NCI-H2196 (cell line): ENCODE measurements at regions not wholly inside any gene's neighbourhood (a gene's known extent, or its start where the extent isn't known, plus 50 kb on each side); places are given as distances from the start of the nearest gene placed in this dataset.
"Not testable (repeated sequence)": the region's sequence is repeated elsewhere in the genome, so short reads cannot be mapped to it uniquely, and the experiment has no call there.

Experiments
- DNase-seq: peaks from one replicate; lab custom pipeline; 2025; ENCODE audit not compliant: unreplicated experiment; lab: John Stamatoyannopoulos, UW

DNA sequence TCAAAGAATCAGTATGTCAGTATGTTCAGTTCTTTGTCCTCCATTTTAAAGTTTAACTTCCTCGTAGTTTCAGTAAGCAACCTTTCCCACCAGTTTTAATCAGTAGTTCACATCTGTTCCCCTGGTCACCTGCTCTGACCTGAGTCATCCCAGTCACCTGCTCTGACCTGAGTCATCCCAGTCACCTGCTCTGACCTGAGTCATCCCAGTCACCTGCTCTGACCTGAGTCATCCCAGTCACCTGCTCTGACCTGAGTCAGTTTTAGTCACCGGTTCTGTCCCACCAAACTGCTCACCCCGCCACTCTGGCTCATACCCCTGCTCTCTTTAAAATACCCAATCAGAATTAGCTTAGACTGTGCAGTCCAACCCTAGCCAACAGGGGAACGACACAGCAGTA, 180.1 kb upstream of the CNTN6 start:
- not testable (repeated sequence) for DNase-seq

DNA sequence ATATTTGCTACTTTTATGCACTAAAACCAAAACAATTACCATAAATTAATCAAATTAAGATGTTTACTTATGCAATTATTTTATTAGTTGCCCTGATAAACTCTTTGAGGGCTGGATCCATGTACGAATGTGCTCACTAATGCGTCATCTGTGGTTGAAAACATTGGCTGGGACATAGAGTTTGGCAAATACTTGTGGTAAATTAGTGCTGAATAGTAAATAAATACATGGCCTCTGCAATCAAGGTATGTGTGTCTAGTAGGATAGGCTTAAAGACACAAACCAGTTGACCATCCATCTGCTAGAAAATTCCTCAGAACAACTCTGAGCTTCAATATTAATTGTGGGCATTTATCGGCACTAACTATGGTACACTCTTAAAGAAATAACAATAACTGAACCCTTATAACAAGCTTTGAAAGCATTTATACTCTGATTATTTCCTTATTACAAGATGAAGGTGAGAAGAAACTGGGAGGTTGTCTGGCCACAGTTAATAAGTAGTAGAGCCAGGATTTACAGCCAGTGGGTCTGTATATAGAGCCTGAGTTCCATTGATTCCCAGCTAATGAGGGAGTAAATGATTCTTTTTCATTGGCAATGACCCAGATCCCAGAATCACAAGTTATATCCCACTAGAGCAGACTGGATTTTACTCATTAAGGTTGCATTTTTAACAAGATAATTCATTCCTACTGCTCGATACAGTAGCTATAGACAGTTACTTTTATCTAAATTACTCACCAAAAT, 169.5 kb upstream of the CNTN6 start:
- no peak for DNase-seq

DNA sequence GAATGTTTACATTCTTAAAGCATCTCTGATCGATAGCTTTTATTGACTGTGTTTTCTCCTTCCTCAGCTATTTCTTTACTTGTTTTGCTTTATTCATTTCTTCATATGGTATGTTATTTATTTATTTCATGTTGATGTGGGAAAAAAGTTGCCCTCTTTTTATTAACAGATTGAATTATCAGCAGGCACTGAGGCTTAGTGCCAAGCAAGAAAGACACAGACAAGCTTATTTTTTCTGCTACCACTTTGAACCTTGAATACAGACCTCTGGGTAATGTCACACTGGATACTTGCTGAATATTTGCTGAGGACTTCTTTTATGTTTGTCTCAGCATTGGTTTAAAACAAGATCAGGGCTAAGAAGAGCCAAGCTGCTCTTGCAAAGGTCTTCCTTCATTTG, 162.0 kb upstream of the CNTN6 start:
- DNase-seq, result no peak

DNA sequence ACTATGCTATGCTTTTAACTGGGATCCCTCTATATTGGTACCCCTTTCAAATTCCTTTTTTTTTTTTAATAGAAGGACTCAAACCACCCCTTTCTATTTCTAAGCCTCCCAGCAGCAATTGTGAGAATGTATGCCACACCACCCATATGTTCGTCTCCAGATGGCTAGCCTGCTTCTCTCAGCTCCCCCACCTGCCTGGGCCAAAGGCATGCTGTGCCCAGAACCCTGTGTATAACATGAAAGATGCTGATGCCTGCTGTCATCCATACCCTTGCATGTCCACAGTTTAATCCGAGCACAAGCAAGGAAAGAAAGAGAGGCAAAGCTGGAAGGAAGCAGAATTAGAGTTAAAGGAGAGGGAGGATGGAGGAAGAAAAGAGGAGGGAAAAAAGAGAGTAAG, 159.5 kb upstream of the CNTN6 start:
- DNase-seq, result no peak

DNA sequence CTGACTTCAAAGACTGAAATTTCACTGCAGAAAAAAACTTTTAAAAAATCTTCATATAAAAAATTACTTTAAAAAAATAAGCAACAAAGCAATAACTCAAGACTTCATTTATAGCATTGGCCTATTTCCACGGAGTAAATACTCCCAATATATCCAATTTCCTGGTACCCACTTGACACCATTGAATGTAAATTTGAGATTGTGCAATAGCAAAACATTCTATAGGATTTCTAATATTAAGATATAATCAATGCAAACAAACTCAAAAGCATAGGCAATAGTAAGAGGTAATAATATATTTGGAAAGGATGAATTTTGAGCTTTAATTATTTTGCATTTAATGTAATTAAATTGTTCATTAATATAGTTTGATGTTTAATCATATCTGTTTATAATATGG, 148.0 kb upstream of the CNTN6 start:
- no peak for DNase-seq

DNA sequence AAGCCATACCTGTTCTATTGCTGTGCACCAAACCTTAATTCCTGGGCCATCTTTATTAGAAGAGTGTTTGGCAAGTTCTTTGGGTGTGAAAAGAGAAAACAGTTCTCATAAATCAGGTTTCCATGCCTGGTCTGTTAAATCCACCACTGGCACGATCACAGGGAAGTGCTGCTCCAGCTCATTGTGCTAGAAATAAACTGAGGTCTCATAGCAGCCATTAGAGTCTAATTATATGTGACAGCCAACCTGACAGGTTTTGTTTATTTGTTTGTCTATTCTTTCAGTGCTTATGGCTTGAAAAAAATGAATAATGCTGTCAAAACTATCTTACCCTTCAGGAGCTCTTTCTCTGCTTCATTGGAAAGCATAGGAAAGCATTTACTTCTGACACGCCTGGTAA, 147.1 kb upstream of the CNTN6 start:
- DNase-seq, result no peak

DNA sequence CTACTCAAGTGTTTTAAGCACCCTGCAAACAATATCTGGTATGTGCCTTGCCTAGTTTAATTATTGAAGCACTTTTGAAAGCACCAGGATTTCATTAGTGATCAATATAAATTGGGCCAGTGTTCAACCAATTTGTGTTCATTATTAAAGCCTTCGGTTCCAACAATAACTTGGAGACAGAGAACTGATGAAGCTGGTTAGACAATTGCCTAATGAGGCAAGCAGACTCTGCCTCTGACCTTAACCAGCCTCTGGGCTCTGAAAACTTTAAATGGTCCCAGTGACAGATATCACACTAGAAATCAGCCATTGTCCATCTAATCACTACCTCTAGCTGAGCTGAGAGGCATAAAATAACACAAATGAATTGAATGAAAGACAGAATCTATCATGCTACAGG, 139.9 kb upstream of the CNTN6 start:
- no peak for DNase-seq

DNA sequence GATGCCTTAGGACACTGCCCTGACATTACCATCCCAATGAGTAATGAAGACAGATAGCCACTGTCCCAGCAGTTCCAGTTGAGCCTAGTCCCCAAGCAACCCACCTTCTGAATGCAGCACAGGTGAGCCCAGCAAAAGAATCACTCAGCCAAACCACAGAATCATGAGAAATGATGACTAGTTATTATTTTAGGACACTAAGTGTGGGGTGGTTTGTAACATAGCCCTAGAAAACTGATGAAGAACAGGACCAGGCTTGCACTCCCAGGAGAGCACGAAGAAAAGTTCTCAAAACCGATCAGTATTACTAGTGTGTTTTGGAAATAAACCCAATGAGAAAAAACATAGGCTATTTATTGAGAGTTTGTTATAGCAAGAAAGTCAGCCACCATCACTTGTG, 129.6 kb upstream of the CNTN6 start:
- no peak for DNase-seq

DNA sequence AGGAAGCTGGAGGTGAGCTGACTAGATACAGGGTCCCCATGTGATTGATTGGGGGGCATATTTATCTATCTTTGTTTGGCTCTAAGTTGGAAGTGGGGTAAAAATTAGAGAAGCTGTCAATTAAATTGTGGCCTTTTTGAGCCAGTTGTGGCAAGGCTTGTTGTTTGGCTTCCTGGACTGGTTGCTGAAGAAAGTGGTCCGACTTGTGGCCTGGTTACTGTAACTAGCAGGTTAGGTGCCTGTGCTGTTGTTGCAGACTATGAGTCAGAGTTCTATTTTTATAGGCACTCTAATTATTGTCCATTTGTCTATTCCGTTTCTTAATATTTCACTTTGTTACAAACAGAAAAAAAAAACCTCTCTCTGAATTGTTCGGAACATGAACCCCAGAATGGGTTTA, 129.1 kb upstream of the CNTN6 start:
- no peak for DNase-seq

DNA sequence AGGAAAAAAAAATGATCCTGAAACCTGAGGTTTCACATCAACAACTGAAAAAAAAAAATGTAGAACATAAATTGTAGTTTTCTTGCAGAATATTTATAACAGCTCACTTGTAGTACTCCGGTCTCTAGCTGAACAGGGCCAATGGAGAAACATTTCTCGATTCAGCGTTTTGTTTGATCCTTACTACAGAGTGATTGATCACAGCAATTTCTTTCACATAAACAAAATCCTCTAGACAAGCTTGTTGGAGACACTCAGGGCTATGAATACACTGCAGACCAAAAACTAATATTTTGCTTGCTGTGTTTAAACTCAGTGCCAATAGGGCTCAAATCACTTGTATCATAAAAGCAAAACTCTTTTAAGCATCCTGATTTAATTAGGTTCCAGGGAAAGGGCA, 127.0 kb upstream of the CNTN6 start:
- DNase-seq, result no peak

DNA sequence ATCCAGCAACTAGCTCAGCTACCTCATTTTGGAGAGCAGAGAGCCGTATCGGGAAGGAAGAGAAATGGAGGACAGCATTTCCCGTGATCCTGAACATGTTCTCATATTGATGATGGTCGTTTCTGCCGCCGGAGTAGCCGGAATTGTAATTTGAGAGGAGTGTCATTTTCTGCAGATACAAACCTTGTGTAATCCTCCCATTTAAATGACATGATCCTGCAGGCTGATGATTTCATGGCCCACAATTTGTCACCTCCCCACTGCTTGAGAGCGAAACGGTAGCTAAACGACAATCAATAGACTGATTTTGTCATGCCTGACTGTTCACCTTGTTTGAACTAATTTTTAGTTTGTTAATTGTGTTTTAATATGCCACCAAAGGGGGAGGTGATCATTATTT, 126.5 kb upstream of the CNTN6 start:
- no peak for DNase-seq

DNA sequence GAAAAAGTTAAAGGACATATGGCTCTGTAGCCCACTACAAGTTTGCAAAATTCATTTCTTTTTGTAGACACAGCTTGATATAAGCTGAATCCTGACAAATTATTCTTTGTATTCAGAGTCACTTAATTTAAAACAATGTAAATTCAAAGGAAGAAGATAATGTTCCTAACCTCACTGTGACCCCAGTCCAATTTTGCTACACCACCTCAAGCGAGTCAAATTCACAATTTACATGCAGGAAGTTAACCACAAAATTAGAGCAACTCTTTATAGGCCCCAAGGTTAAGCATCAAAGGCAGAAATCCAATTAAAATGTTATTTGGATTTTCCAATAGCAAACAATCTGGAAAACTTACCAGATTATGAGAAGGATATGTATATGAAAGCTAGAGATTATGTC, 119.5 kb upstream of the CNTN6 start:
- no peak for DNase-seq

DNA sequence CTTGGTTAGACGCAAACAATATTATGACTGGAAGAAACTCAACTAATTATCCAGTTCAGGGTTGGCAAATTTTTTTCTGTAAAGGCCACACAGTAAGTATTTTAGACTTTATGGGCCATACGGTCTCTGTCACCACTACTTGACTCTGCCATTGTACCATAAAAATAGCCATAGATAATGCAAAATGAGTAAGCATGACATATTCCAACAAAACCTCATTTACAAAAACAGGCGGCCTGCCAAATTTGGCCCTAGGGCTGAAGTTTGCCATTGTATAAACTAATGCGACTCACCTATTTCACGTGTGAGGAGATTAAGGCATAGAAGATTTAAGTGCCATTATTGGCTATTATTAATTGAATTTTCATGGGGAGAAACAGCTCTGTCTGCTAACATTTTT, 116.8 kb upstream of the CNTN6 start:
- DNase-seq, result no peak

DNA sequence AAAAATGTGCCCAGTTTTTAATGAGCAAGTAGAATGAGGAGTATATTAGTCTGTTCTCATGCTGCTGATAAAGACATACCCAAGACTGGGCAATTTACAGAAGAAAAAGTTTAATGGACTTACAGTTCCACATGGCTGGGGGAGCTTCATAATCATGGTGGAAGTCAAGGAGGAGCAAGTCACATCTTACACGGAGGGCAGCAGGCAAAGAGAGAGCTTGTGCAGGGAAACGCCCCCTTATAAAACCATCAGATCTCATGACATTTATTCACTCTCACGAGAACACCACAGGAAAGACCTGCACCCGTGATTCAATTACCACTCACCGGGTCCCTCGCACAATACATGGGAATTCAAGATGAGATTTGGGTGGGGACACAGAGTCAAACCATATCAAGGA, 111.7 kb upstream of the CNTN6 start:
- DNase-seq, result no peak

DNA sequence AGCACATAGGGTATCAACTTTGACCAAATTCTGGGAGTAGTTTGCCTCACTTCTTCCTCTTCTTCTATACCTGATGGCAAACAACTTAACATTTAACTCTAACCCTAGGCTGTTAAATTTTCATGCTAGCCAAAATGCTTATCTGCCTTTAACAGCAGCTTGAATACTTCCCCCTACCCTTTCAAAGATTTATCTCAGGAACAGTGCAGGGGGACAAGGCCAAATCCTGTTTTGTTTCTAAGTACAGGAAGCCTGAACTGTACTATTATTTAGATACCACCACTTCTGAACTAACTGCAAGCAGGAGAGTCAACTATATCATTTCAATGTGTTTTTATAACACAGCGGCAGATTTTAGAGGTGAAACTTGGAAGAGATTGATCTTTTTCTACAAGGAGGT, 104.0 kb upstream of the CNTN6 start:
- DNase-seq, result no peak

DNA sequence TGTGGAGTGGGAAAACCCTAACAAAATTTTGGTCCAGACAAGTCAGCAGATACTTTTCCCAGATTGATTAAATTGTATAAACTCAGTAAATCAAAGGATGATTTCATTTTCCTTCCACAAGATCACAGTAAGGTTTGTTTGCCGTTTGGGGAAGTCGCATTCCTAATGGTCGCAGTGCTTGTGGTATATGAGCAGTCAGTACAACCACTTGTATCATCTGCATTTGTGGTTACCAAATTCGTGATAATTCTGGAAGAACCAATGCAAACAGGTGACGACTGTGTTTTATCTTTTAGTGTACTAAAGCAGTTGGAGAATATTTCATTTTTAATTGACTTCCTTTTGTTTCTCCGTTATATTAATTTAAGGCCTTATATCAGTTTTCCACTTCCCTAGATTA, 100.0 kb upstream of the CNTN6 start:
- DNase-seq, result no peak

DNA sequence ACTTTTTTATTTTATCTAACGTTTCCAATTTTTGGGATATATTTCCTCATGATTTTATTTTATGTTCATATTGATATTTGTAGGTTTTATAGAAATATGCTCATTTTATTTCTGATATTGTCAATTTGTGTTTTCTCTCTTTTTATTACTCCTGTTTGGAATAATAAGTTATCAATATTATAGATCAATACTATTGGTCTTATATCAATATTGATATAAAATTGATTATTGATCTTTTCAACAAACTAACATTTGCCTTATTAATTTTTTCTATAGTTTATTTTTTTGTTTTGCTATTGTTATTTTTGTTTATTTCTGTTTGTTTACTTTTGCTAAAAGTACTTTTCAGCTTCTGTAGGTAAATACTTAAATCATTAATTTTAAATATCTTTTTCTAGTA, 90.8 kb upstream of the CNTN6 start:
- DNase-seq, result no peak

DNA sequence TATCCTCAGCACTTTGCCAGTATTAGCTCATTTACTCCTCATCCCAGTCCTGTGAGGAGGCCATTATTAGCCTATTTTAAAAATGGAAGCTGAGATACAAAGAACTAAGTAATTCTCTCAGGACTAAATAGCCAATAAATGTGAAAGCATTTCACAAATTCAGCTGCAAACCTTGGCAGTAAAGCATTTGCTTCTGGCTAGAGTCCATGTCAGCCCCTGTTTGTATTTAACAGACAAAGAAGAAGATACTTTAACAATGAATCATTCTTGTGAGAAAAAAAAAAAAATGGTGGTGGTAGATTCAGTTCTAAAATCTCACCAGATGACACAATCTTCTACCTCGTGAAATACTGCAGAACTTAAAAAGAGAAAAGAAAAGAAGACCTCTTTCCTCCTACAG, 85.0 kb upstream of the CNTN6 start:
- no peak for DNase-seq

DNA sequence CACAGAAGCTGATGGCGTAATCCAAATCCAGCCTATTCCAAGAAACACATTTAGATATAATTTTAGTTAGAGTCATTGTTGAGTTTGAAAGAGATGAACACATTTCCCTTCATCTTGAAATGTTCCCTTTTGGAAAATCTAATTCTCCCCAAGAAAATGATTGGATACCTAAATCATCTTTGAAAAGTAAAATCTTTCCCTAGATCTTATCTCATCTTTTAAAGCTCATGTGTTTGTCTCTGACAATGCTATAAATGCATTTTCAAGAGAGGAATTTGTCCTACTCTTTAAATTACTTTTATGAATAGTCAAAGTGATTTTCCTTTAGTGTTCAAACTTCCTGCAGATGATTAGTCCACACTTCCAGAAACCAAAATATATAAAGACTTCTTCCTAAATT, 82.6 kb upstream of the CNTN6 start:
- no peak for DNase-seq

DNA sequence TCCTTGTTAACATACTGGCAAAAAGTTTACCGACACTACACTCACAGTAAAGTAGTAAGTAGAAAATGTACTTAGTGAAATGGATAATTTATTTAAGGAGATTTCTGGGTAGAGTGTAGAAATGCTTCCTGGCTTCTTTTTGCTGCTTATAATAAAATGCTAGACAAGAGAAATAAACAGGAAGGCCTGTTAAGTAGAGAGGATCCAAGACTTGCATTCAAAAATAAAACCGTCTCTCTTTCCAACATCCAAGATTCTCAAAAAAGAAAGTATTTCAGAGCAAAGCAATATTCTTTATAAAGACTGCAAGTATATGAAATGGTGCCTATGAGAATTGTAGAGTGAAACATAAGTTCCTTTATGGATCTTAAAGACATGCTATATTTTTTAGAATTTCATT, 77.0 kb upstream of the CNTN6 start:
- DNase-seq, result no peak

DNA sequence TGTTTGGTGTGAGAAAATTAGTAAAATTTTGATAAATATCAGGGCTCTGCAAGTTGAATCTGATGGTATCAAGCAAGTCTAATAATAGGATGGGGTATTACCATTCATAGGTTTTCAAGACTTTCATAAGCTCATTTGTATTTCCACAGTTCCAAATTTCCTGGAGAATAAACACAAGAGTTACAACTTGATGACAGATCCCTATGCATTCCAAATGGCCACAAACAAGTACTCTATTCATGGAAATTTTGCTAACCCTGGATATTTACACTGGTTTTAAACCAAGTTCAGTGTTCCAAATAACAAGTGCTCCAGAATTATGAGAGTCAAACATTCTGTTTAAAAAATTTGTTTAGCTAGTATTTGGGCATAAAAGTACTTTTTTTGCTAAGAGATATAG, 75.0 kb upstream of the CNTN6 start:
- no peak for DNase-seq

DNA sequence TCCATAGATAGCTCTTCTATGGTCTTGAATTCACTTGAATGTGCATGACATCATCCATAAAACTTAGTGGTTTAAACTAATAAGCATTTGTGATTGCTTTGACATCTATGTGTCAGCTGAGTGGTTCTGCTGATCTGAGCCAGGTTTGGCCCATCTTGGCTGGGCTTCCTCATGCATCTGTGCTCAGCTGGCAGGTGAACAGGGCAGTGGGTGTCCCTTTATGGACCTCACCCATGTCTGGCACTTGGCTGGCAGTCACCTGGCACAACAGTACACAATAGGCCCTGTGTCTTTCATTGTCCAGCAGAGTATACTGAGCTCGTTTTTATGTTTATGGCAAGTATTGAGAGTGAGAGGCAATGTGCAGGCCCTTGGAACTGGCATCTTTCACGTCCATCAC, 73.7 kb upstream of the CNTN6 start:
- no peak for DNase-seq

DNA sequence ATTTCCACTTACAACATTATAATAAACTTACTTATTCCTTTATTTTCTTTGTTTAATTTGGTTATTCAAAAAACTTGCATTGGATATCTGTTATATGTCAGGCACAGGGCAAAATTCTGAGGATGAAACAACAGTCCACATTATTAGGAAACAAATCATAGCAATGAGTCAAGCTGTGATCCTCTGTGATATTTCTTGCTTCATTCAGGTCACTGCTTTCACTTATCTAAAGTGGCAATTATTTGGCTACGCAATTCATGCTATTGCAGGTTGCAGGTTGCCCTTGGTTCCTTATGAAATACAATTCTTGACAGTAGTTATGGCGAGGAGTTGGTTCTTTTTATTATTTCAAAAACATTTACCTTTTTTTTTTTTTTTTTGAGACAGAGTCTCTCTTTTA, 66.4 kb upstream of the CNTN6 start:
- DNase-seq, result no peak
